ENCODE measurements at regions not wholly inside any gene's neighbourhood (a gene's known extent, or its start where the extent isn't known, plus 50 kb on each side); places are given as distances from the start of the nearest gene placed in this dataset.
A peak's percentile ranks its signal among the peaks of the same experiment; 100 is the strongest.
"Not testable (repeated sequence)": the region's sequence is repeated elsewhere in the genome, so short reads cannot be mapped to it uniquely, and the experiment has no call there.

GRCh38 chr7:142668495-142668894 is 80.8 kb upstream of the PRSS1 start:
- peak; percentile 82 for FAIRE-seq

GRCh38 chr7:142657376-142657775 is 91.9 kb upstream of the PRSS1 start:
- DNase-seq (ENCODE audit: insufficient read length) (no peak), FAIRE-seq (no peak)
- TF ChIP-seq TAF1 (IDR thresholded peaks at IDR 0.05; ENCODE audit: borderline replicate concordance, low read depth, low read length), result no peak
- no peak for TF ChIP-seq POLR2AphosphoS5 (IDR thresholded peaks at IDR 0.05; ENCODE audit: low read depth, low read length)
- TF ChIP-seq POLR2A (IDR thresholded peaks at IDR 0.05; ENCODE audit: low read depth, low read length), result no peak

More at GRCh38 chr7:142668495-142668894, 80.8 kb upstream of the PRSS1 start:
- DNase-seq (ENCODE audit: insufficient read length), result no peak
- TF ChIP-seq TAF1 (IDR thresholded peaks at IDR 0.05; ENCODE audit: borderline replicate concordance, low read depth, low read length), result no peak
- TF ChIP-seq POLR2AphosphoS5 (IDR thresholded peaks at IDR 0.05; ENCODE audit: low read depth, low read length), result no peak
- TF ChIP-seq POLR2A (IDR thresholded peaks at IDR 0.05; ENCODE audit: low read depth, low read length), result no peak

GRCh38 chr7:142654398-142654797 is 94.9 kb upstream of the PRSS1 start:
- DNase-seq (ENCODE audit: insufficient read length) (no peak), FAIRE-seq (no peak)
- TF ChIP-seq POLR2A (IDR thresholded peaks at IDR 0.05; ENCODE audit: low read depth, low read length), result no peak
- no peak for TF ChIP-seq TAF1 (IDR thresholded peaks at IDR 0.05; ENCODE audit: borderline replicate concordance, low read depth, low read length)
- no peak for TF ChIP-seq POLR2AphosphoS5 (IDR thresholded peaks at IDR 0.05; ENCODE audit: low read depth, low read length)

GRCh38 chr7:142647749-142648148 is 101.5 kb upstream of the PRSS1 start:
- TF ChIP-seq POLR2AphosphoS5 (IDR thresholded peaks at IDR 0.05; ENCODE audit: low read depth, low read length) (no peak), POLR2A (IDR thresholded peaks at IDR 0.05; ENCODE audit: low read depth, low read length) (no peak), TAF1 (IDR thresholded peaks at IDR 0.05; ENCODE audit: borderline replicate concordance, low read depth, low read length) (no peak)
- no peak for DNase-seq (ENCODE audit: insufficient read length)
- FAIRE-seq, result peak; percentile 63

- no peak for DNase-seq (ENCODE audit: insufficient read length)
- no peak for TF ChIP-seq POLR2AphosphoS5 (IDR thresholded peaks at IDR 0.05; ENCODE audit: low read depth, low read length)
- no peak for FAIRE-seq
Observed at GRCh38 chr7:142646386-142647140, 102.7 kb upstream of the PRSS1 start.

GRCh38 chr7:142645777-142646176 is 103.5 kb upstream of the PRSS1 start:
- FAIRE-seq, result peak; percentile 40
- DNase-seq (ENCODE audit: insufficient read length), result no peak
- TF ChIP-seq POLR2AphosphoS5 (IDR thresholded peaks at IDR 0.05; ENCODE audit: low read depth, low read length), result no peak
- TF ChIP-seq TAF1 (IDR thresholded peaks at IDR 0.05; ENCODE audit: borderline replicate concordance, low read depth, low read length), result no peak
- TF ChIP-seq POLR2A (IDR thresholded peaks at IDR 0.05; ENCODE audit: low read depth, low read length), result no peak

GRCh38 chr7:142642316-142642715 is 107.0 kb upstream of the PRSS1 start:
- FAIRE-seq (no peak), DNase-seq (ENCODE audit: insufficient read length) (no peak)
- TF ChIP-seq POLR2AphosphoS5 (IDR thresholded peaks at IDR 0.05; ENCODE audit: low read depth, low read length) (no peak), POLR2A (IDR thresholded peaks at IDR 0.05; ENCODE audit: low read depth, low read length) (no peak), TAF1 (IDR thresholded peaks at IDR 0.05; ENCODE audit: borderline replicate concordance, low read depth, low read length) (no peak)

- DNase-seq (ENCODE audit: insufficient read length); FAIRE-seq: not testable (repeated sequence)
Observed at GRCh38 chr7:142641252-142641651, 108.0 kb upstream of the PRSS1 start.

- TF ChIP-seq TAF1 (IDR thresholded peaks at IDR 0.05; ENCODE audit: borderline replicate concordance, low read depth, low read length) (no peak), POLR2AphosphoS5 (IDR thresholded peaks at IDR 0.05; ENCODE audit: low read depth, low read length) (no peak), POLR2A (IDR thresholded peaks at IDR 0.05; ENCODE audit: low read depth, low read length) (no peak)
- FAIRE-seq (no peak), DNase-seq (ENCODE audit: insufficient read length) (no peak)
Observed at GRCh38 chr7:142638581-142638980, 110.7 kb upstream of the PRSS1 start.

GRCh38 chr7:142637240-142637639 is 112.0 kb upstream of the PRSS1 start:
- FAIRE-seq, result no peak
- no peak for DNase-seq (ENCODE audit: insufficient read length)

GRCh38 chr7:142636751-142637150 is 112.5 kb upstream of the PRSS1 start:
- DNase-seq (ENCODE audit: insufficient read length), result no peak
- FAIRE-seq, result no peak
- no peak for TF ChIP-seq POLR2A (IDR thresholded peaks at IDR 0.05; ENCODE audit: low read depth, low read length)
- no peak for TF ChIP-seq TAF1 (IDR thresholded peaks at IDR 0.05; ENCODE audit: borderline replicate concordance, low read depth, low read length)
- no peak for TF ChIP-seq POLR2AphosphoS5 (IDR thresholded peaks at IDR 0.05; ENCODE audit: low read depth, low read length)

More at GRCh38 chr7:142637240-142637639, 112.0 kb upstream of the PRSS1 start:
- no peak for TF ChIP-seq POLR2A (IDR thresholded peaks at IDR 0.05; ENCODE audit: low read depth, low read length)
- TF ChIP-seq TAF1 (IDR thresholded peaks at IDR 0.05; ENCODE audit: borderline replicate concordance, low read depth, low read length), result no peak
- TF ChIP-seq POLR2AphosphoS5 (IDR thresholded peaks at IDR 0.05; ENCODE audit: low read depth, low read length), result no peak

GRCh38 chr7:142636107-142636506 is 113.2 kb upstream of the PRSS1 start:
- not testable (repeated sequence) for DNase-seq (ENCODE audit: insufficient read length); FAIRE-seq

Measured in GM12892 (cell line).